Ascending aorta (tissue), 2 donors: ENCODE measurements at regions not wholly inside any gene's neighbourhood (a gene's known extent, or its start where the extent isn't known, plus 50 kb on each side); places are given as distances from the start of the nearest gene placed in this dataset.

ENCODE experiments used
- DNase-seq, 2 donors: peaks; one replicate each; pipeline ENCODE4 v3.0.0-alpha.2; 2019; ENCODE audit warnings: low spot score in 2 of 2
- H3K27ac ChIP-seq, 2 donors: fragments of 200-600 bp; sonication (generic); one replicate each; pipeline ENCODE4 v1.5.1; 2016 to 2017; ENCODE audit warnings: mild to moderate bottlenecking in 1 of 2
- H3K27me3 ChIP-seq: fragments of 200-600 bp; sonication (generic); one replicate; pipeline ENCODE4 v1.5.1; 2017
- H3K36me3 ChIP-seq, 2 donors: fragments of 200-600 bp; sonication (generic); one replicate each; pipeline ENCODE4 v1.5.1; 2016
- H3K4me1 ChIP-seq, 2 donors: fragments of 200-600 bp; sonication (generic); one replicate each; pipeline ENCODE4 v1.5.1; 2016 to 2017; ENCODE audit warnings: mild to moderate bottlenecking in 1 of 2
- H3K4me3 ChIP-seq, 2 donors: fragments of 200-600 bp; sonication (generic); one replicate each; pipeline ENCODE4 v1.5.1; 2016 to 2017; ENCODE audit warnings: mild to moderate bottlenecking in 1 of 2
- H3K9me3 ChIP-seq, 2 donors: fragments of 200-600 bp; sonication (generic); one replicate each; pipeline ENCODE4 v1.5.1; 2016
- intact Hi-C: fragments of 100-400 bp; cut with DNase I; formaldehyde crosslinking; loops from one replicate; pipeline ENCODE4 v1.15.1; 2023
- TF ChIP-seq, protein P1 (sequence below), 3 experiments: fragments of 200-600 bp in 2 of 3; fragments of 450-650 bp in 1 of 3; sonication (generic) in 2 of 3; IDR thresholded peaks; one replicate each; pipeline ENCODE4 v1.5.1; 2016 to 2019; ENCODE audit warnings: antibody characterized with exemption in 3 of 3, mild to moderate bottlenecking in 1 of 3, moderate library complexity in 1 of 3

DNA sequence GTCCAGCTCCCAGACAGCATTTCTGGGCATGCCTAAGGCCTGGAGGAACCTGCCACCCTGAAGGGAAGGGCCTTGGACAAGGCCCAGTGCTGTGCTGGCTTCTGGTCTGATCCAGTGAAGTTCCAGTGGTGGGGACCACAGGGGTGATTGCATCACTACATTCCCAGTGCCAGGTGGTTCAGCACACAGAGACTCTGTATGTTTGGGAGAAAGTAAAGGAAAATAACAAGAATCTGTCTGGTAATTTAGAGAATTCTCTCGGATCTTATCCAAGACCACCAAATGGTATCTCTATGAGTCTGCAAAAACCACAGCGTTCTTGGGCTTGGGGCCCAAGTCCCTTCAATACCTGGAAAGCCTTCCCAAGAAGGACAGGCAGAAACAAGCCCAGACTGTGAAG, 131.8 kb upstream of the MAD2L1 start:
- Histone ChIP-seq H3K4me1 (no peaks in the 10 kb centered on the region), H3K4me3 (no peak overlapping the region), H3K9me3 (no peaks in the 10 kb centered on the region), H3K36me3 (no peaks in the 10 kb centered on the region), H3K27me3 (no peaks in the 10 kb centered on the region), H3K27ac (no peak overlapping the region)
- intact Hi-C loops: no loop called here
- no peak for DNase-seq
- TF ChIP-seq, protein P1, sequence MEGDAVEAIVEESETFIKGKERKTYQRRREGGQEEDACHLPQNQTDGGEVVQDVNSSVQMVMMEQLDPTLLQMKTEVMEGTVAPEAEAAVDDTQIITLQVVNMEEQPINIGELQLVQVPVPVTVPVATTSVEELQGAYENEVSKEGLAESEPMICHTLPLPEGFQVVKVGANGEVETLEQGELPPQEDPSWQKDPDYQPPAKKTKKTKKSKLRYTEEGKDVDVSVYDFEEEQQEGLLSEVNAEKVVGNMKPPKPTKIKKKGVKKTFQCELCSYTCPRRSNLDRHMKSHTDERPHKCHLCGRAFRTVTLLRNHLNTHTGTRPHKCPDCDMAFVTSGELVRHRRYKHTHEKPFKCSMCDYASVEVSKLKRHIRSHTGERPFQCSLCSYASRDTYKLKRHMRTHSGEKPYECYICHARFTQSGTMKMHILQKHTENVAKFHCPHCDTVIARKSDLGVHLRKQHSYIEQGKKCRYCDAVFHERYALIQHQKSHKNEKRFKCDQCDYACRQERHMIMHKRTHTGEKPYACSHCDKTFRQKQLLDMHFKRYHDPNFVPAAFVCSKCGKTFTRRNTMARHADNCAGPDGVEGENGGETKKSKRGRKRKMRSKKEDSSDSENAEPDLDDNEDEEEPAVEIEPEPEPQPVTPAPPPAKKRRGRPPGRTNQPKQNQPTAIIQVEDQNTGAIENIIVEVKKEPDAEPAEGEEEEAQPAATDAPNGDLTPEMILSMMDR (IDR thresholded peaks at IDR 0.05): no peak

DNA sequence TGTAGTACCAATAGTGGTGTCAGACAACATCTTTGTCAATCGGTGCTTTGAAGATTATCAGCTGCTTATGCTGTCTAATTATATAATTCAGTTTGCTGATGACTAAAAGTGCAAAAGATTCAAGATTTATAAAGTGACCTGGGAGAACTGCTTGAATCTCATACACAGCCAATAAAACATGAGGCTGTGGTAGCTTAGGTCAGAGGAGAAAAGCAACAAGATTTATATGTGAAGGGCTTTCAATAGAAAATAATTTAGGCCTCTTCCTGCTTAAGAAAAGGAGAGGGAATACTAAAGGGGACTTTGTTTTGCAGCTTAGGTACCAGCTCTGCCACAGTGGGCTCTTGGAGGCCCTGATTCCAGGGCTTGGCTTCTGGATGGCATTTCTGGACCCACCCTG, 111.0 kb upstream of the MAD2L1 start:
- TF ChIP-seq, protein P1 (IDR thresholded peaks at IDR 0.05): no peak
- Histone ChIP-seq H3K4me3 (no peak overlapping the region), H3K4me1 (no peaks in the 10 kb centered on the region), H3K27me3 (no peaks in the 10 kb centered on the region), H3K9me3 (peaks cover 0 to 8% of the 10 kb centered on the region in 2 donors), H3K27ac (no peak overlapping the region), H3K36me3 (no peaks in the 10 kb centered on the region)
- DNase-seq: no peak
- intact Hi-C loops: no loop called here

DNA sequence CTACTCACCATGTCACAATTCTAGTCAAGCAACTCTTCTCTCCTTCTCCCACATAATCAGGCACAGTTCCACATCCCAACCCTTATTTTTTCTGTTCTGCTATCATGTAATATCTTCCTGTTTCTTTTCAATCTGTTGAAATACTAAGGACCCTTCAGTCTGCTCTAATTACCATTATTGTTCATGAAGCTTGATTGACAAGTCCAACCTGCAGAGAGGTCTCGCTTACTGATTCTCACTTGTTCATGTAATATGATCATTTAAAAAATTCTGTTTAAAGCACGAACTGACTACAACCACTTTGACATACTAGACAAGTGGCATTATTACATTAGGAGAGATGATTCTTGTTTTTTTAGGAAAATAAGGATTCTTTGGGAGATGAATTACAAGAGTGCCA, 108.6 kb upstream of the MAD2L1 start:
- H3K9me3 ChIP-seq: no peaks in the 10 kb centered on the region
- intact Hi-C loops: no loop called here
- H3K27me3 ChIP-seq: no peaks in the 10 kb centered on the region
- H3K4me1 ChIP-seq: no peaks in the 10 kb centered on the region
- no peak for DNase-seq
- no peak overlapping the region for H3K27ac ChIP-seq
- no peak overlapping the region for H3K4me3 ChIP-seq
- TF ChIP-seq, protein P1 (IDR thresholded peaks at IDR 0.05): no peak
- H3K36me3 ChIP-seq: no peaks in the 10 kb centered on the region

DNA sequence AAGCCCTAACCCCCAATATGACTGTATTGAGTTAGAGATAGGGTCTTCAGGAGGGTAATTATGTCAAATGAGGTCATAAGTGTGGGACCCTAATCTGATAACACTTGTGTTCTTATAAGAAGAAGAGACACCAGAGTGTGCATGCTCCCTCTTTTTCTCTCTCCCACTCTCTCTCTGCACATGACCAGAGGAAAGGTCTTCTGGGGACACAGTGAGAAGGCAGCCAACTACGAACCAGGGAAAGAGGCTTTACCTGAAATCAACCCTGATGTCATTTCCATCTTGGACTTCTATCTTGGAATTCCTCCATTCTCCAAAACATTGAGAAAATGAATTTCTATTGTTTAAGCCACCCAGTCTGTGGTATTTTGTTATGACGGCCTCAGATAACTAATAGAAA, 97.2 kb upstream of the MAD2L1 start:
- Histone ChIP-seq H3K4me1 (no peaks in the 10 kb centered on the region), H3K9me3 (no peaks in the 10 kb centered on the region), H3K27ac (no peak overlapping the region), H3K27me3 (no peaks in the 10 kb centered on the region), H3K36me3 (no peaks in the 10 kb centered on the region), H3K4me3 (no peak overlapping the region)
- intact Hi-C loops: no loop called here
- DNase-seq: no peak
- TF ChIP-seq, protein P1 (IDR thresholded peaks at IDR 0.05): no peak

DNA sequence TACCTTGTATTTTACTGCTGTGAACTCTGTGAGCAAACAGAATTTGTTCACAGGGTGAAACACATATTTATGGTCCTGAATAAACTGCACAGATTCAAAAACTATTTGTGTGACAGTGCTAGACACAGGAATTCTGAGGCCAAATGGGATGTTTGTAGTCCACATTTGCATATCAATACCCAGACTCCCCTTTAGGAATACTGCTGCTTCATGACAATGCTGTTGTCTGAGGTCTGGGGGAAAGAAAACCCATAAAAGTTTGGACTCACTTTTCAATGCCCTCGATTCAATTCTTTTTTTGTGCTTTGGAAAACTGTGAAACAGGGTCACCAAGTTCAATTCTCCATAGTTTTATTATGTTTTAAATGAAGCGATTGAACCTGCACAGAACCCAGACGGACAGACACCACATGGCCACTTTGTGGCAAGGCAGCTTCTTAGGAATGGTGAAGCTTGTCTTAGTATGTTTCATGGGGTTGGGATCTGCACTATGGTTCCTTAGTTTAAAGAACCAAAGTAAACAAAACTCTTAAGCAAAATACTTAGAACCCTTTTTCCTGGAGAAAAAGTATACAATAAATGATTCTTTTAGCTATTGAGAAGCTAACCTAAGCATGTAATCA, 92.3 kb upstream of the MAD2L1 start:
- TF ChIP-seq, protein P1 (IDR thresholded peaks at IDR 0.05): no peak
- no peak for DNase-seq
- no peak overlapping the region for H3K4me3 ChIP-seq
- no peaks in the 10 kb centered on the region for H3K9me3 ChIP-seq
- intact Hi-C loops: loop anchor here (5.0 kb wide), 1 partner anchor 1093 kb away; no protein-coding TSS in a partner anchor
- H3K27me3 ChIP-seq: no peaks in the 10 kb centered on the region
- no peaks in the 10 kb centered on the region for H3K36me3 ChIP-seq
- H3K4me1 ChIP-seq: no peaks in the 10 kb centered on the region
- no peak overlapping the region for H3K27ac ChIP-seq

DNA sequence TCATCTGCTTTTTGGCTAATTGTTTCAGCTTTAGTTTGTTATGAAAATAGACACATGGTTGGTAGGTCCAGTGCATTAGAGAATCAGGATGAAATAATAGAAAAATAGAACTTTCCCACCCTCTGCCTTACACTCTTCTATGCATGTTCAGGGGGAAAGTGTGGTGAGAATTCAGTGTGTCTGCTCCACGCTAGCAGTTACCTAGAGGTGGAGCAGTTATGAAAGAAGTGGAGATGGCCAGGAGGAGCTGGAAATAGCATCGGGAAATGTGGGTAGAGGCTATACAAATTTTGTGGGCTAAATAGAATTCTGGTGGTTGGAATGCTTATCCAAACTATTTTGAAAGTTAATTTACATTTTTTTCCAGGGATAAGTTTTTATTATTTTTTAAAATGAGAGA, 91.4 kb upstream of the MAD2L1 start:
- Histone ChIP-seq H3K36me3 (no peaks in the 10 kb centered on the region), H3K9me3 (no peaks in the 10 kb centered on the region), H3K4me1 (no peaks in the 10 kb centered on the region), H3K4me3 (no peak overlapping the region), H3K27ac (no peak overlapping the region), H3K27me3 (no peaks in the 10 kb centered on the region)
- DNase-seq: no peak
- intact Hi-C loops: loop anchor here (5.0 kb wide), 1 partner anchor 1094 kb away; no protein-coding TSS in a partner anchor
- TF ChIP-seq, protein P1 (IDR thresholded peaks at IDR 0.05): no peak
